Stimulated activated CD4-positive, alpha-beta T cell treated with anti-CD3 and anti-CD28 coated beads, Interleukin-2, amount 100 ng/mL, for 24 hours (primary cell): ENCODE measurements at regions not wholly inside any gene's neighbourhood (a gene's known extent, or its start where the extent isn't known, plus 50 kb on each side); places are given as distances from the start of the nearest gene placed in this dataset.
"Not testable (repeated sequence)": the region's sequence is repeated elsewhere in the genome, so short reads cannot be mapped to it uniquely, and the experiment has no call there.

Experiments
- DNase-seq, 2 donors: peaks; one replicate each; pipeline ENCODE4 v3.0.0-alpha.2; 2020

- DNase-seq: not testable (repeated sequence)
Measured at GRCh38 chrX:124181515-124181914, 150.9 kb upstream of the TEX13D start.

- DNase-seq: no peak
Measured at GRCh38 chrX:124190440-124190839, 142.0 kb upstream of the TEX13D start.

- no peak for DNase-seq
Measured at GRCh38 chrX:124194199-124194598, 138.3 kb upstream of the TEX13D start.

GRCh38 chrX:124194901-124195300, 137.6 kb upstream of the TEX13D start:
- DNase-seq: no peak

GRCh38 chrX:124203311-124203710, 129.1 kb upstream of the TEX13D start:
- DNase-seq: no peak

GRCh38 chrX:124208660-124209059, 123.8 kb upstream of the TEX13D start:
- no peak for DNase-seq

GRCh38 chrX:124209792-124210576, 122.5 kb upstream of the TEX13D start:
- no peak for DNase-seq

GRCh38 chrX:124211312-124211942, 121.0 kb upstream of the TEX13D start:
- DNase-seq: peak in 1 of 2 donors; percentile 2

GRCh38 chrX:124212622-124213021, 119.8 kb upstream of the TEX13D start:
- peak; percentile 3 to 43 for DNase-seq

GRCh38 chrX:124215786-124216185, 116.7 kb upstream of the TEX13D start:
- no peak for DNase-seq

GRCh38 chrX:124216396-124217115, 115.9 kb upstream of the TEX13D start:
- DNase-seq: no peak

GRCh38 chrX:124217304-124218251, 114.9 kb upstream of the TEX13D start:
- DNase-seq: peak; percentile 55 to 61

GRCh38 chrX:124223524-124223923, 108.9 kb upstream of the TEX13D start:
- DNase-seq: no peak

- DNase-seq: no peak
Measured at GRCh38 chrX:124224528-124224927, 107.9 kb upstream of the TEX13D start.

- DNase-seq: no peak
Measured at GRCh38 chrX:124226129-124226528, 106.3 kb upstream of the TEX13D start.

GRCh38 chrX:124228849-124229248, 103.6 kb upstream of the TEX13D start:
- DNase-seq: no peak

- DNase-seq: no peak
Measured at GRCh38 chrX:124229374-124229773, 103.1 kb upstream of the TEX13D start.

- DNase-seq: no peak
Measured at GRCh38 chrX:124230655-124231450, 101.6 kb upstream of the TEX13D start.

- DNase-seq: no peak
Measured at GRCh38 chrX:124231451-124231759, 101.1 kb upstream of the TEX13D start.

GRCh38 chrX:124232523-124233201, 99.8 kb upstream of the TEX13D start:
- DNase-seq: peak; percentile 44 to 53

- no peak for DNase-seq
Measured at GRCh38 chrX:124234348-124234747, 98.1 kb upstream of the TEX13D start.
